ENCODE measurements at regions not wholly inside any gene's neighbourhood (a gene's known extent, or its start where the extent isn't known, plus 50 kb on each side); places are given as distances from the start of the nearest gene placed in this dataset.

GRCh38 chr6:15970517-15970916 lies 158.4 kb upstream of the MYLIP start:
- WGBS (ENCODE audit: insufficient coverage, insufficient replicate concordance, low lambda C conversion rate, missing lambda C conversion rate): 38% methylated on average over 3 of the region's 3 CpGs
- POLR2A ChIA-PET: no interaction called here

More at GRCh38 chr6:15970517-15970916, 158.4 kb upstream of the MYLIP start:
- H3K4me2 ChIP-seq (ENCODE audit: control insufficient read depth, insufficient read depth): no peak overlapping the region
- CTCF ChIA-PET: no interaction called here
- no peak overlapping the region for H3K27ac ChIP-seq (ENCODE audit: control insufficient read depth, insufficient read depth)
- no peak for DNase-seq (ENCODE audit: low read depth, low spot score)
- no peaks in the 10 kb centered on the region for H3K27me3 ChIP-seq (replicated peaks in 1 of 2; ENCODE audit: control insufficient read depth in 2 of 2, insufficient read depth in 2 of 2, low read length in 1 of 2)
- no TSS peak for BruUV-seq (replicated peaks)
- in situ Hi-C loops (cut with MboI) (no loop called here), intact Hi-C loops (cut with micrococcal nuclease; ENCODE audit: unreplicated experiment) (no loop called here)
- no peaks in the 10 kb centered on the region for H3K36me3 ChIP-seq (ENCODE audit: control insufficient read depth in 2 of 2, insufficient read depth in 2 of 2, low read length in 1 of 2)
- SMC1A ChIA-PET (ENCODE audit: uncharacterized antibody, unreplicated experiment): interaction anchor here (0.7 to 1.5 kb wide), 6 partner anchors 9 to 117 kb away, joined by 3 to 5 read pairs (median 3); no protein-coding TSS in a partner anchor
- H3K4me1 ChIP-seq (ENCODE audit: control insufficient read depth, insufficient read depth, low read length): no peaks in the 10 kb centered on the region
- TF ChIP-seq RELA (IDR thresholded peaks at IDR 0.05; ENCODE audit: borderline replicate concordance, partially characterized antibody) (no peak), ASH2L (IDR thresholded peaks at IDR 0.05; ENCODE audit: borderline replicate concordance, low read depth) (no peak), PRDM15 (CRISPR knock-in tag; IDR thresholded peaks at IDR 0.05) (no peak), SMARCA5 (IDR thresholded peaks at IDR 0.05) (no peak), IKZF2 (IDR thresholded peaks at IDR 0.05) (no peak), TBL1XR1 (IDR thresholded peaks at IDR 0.05; ENCODE audit: low read depth, low read length) (no peak), RELB (IDR thresholded peaks at IDR 0.05; ENCODE audit: low read depth) (no peak), ZSCAN29 (IDR thresholded peaks at IDR 0.05) (no peak)
- H4K20me1 ChIP-seq (ENCODE audit: control insufficient read depth, insufficient read depth): no peaks in the 10 kb centered on the region
- H2AFZ ChIP-seq (ENCODE audit: control insufficient read depth, low read depth, low read length): no peak overlapping the region
- no peak overlapping the region for H3K4me3 ChIP-seq
- no peaks in the 10 kb centered on the region for H3K79me2 ChIP-seq (ENCODE audit: control insufficient read depth, insufficient read depth, low read length)
- no peak for FAIRE-seq
- no peak for ATAC-seq
- no peak overlapping the region for H3K9ac ChIP-seq (ENCODE audit: control insufficient read depth, insufficient read depth, low read length)
- RAD21 ChIA-PET (ENCODE audit: unreplicated experiment): interaction anchor here (1.0 kb wide), 1 partner anchor 9 kb away, joined by 3 read pairs; no protein-coding TSS in a partner anchor
- H3K9me3 ChIP-seq (replicated peaks; ENCODE audit: control insufficient read depth, insufficient read depth, low read length): peaks cover 5% of the 10 kb centered on the region; the same call in 2 of the 3 replicates

Measured in GM12878 (cell line).